NCI-H82 (cell line): ENCODE measurements at regions not wholly inside any gene's neighbourhood (a gene's known extent, or its start where the extent isn't known, plus 50 kb on each side); places are given as distances from the start of the nearest gene placed in this dataset.
A peak's percentile ranks its signal among the peaks of the same experiment; 100 is the strongest.

Experiments
- DNase-seq: peaks from one replicate; lab custom pipeline; 2025; lab: John Stamatoyannopoulos, UW

DNA sequence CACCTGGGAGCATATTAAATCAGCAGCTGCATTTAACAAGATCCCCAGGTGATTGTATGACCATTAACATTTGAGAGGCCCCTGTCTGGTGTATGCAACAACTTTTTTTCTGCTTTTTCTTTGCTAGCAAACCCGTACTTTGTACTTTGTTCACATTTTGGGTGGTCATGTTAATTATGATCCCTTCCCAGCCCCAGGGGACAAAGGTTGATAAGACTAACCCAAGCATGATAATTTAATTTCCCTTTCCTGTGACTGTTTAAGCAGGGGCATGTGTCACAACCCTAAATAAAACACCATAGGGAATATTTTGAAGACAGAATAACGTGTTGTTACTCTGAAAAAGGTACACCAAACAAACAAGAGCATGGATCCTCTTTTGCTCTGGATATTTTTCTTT, 332.0 kb downstream of the PCDH18 start:
- DNase-seq = no peak

DNA sequence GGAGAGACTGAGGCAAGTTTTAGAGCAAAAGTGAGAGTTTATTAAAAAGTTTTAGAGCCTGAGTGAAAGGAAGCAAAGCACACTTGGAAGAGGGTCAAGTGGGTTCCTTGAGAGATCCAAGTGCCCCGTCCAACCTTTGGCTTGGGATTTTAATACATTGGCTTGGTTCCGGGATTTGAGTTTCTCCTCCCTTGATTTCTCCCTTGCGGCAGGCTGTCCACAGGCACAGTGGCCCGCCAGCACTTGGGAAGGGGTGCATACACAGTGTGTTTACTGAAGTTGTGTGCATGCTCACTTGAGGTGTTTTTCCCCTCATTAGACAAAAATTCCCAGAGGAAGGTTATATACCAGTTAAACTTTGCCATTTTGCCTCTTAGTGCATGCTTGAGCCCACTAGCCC, 333.5 kb downstream of the PCDH18 start:
- DNase-seq = no peak

DNA sequence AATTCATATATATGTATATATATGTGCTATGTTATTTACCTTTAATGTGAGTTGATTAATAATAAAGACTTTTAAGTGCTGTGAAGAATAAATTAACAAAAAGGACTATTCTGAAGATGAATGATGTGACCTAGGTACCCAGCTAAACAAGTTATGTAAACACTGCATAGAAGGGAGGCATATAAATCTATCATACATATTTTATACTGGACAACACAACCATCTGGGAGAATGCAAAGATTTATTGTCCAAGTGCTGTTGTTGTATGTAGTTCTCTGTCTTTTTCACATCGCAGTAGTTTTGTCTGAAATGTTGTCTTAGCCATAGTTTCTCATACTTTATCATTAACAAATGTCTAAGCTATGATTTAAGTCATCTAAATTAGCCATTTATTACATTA, 337.6 kb downstream of the PCDH18 start:
- no peak for DNase-seq

DNA sequence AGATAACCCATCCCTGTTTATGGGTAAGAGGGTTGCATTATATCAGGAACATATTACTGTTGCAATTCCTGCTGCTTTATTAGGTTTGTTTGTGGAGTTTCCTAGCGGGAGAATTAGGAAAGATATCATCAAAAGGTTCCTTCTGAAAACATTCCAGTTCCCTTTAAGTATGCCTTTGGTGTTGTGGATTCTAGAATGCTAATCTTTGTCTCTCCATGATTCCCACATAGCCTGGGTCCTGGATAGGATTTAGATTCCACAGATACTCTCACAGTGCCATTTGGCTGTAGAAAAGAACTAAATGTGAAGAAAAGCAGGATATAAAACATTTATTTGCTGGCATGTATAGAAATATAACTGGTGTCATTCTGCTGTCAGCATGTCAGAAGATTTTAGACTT, 338.7 kb downstream of the PCDH18 start:
- no peak for DNase-seq

DNA sequence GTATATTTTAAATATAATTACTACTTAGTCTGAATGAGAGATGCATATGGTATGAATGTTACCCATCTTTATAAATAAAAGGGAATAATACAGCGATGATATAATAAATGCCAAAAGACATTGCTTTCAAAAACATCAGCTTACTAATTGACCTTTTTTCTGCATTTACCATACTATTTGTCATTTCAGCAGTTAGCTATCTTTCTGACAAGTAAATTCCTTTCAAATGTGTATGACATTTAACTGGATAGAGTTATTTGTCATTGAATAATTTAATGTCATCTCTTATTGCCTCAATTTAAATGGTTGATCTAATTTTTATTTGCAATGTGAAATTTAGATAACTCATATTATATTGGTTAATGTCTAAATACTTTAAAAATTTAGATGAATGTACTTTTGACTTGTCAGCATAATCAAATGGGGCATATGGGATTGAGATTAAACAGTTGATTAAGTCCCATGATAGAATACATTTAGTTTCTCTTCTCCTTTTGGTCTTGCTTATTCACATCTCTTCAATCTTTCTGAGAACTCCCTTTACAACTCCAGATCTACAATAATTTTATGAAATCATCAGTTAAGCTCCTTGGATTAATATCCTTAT, 350.9 kb downstream of the PCDH18 start:
- no peak for DNase-seq

DNA sequence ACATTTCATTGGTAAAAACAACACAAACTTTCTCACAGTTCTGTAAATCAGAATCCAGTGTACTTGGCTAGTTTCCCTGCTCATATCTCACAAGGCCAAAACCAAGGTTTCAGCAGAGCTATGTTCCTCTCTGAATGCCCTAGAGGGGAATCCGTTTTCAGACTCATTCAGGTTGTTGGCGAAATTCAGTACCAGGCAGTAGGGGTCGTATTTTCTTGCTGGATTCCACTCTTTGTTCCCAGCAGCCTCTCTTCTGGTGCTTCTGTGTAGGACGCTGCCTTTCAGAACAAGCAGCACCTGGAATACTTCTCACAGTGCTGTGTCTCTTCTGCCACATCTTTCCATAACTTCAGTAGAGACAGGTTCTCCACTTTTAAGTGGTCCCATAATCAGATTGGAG, 351.9 kb downstream of the PCDH18 start:
- DNase-seq = peak; percentile 2

DNA sequence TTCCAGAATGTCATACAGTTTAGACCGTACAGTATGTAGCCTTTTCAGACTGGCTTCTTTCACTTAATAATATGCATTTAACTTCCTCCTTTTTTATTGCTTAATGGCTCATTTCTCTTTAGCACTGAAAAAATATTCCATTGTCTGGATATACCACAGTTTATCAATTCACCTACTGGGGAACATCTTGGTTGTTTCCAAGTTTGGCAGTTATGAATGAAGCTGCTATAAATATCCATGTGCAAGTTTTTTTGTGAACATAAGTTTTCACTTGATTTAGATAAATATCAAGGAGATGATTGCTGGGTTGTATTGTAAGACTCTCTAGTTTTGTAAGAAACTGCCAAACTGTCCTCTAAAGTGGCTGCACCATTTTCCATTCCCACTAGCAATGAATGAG, 375.5 kb downstream of the PCDH18 start:
- DNase-seq = no peak

DNA sequence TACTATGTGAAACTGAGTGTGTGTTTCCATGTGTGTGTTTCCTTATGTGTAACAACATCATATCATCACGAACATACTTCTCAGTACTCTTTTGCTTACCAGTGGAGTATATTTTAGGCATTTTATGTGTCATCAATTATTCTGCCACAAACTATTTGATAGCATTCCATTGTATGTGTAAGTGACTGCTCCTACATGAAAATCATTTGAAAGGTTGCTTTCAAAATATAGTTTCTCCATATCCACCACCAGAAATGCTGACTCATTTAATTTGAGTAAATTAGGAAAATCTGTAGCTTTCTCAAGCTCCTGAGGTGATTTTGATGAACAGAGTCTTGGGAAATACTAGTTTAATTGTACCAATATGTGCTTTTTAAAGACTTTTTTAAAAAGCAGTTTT, 376.2 kb downstream of the PCDH18 start:
- DNase-seq = no peak

DNA sequence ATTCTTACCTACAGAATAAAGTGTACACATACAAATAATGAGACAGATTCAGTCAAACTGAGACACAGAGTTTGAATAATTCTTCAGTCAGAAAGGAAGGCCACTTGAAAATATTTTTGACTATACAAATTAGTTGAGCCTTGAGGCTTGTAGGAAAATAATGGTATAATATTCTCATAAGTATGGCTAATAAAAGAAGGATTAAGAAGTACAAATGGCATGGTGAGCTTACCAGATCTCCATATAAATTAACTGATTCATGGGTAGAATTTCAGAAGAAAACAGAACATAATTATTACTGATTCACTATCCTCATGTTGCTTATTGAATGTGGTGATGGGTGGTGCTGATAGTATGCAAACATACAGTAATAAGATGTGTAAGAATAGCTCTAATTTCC, 401.1 kb downstream of the PCDH18 start:
- DNase-seq = no peak

DNA sequence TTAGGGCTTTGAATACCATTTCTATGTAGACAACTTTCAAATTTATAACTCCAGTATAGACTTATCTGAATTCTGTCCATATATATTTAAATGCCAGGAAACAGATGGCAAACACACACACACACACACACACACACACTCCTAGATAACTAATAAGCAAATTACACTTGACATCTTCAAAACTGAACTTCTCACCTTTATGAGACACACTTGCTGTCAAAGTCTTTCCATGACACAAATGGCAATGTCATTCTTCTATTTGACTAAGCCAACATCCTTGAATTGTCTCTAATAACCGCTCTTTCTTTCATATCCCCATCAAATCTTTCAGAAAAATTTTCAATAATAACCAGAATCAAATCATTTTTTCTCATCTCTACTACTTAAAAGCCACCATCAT, 402.4 kb downstream of the PCDH18 start:
- DNase-seq = no peak

DNA sequence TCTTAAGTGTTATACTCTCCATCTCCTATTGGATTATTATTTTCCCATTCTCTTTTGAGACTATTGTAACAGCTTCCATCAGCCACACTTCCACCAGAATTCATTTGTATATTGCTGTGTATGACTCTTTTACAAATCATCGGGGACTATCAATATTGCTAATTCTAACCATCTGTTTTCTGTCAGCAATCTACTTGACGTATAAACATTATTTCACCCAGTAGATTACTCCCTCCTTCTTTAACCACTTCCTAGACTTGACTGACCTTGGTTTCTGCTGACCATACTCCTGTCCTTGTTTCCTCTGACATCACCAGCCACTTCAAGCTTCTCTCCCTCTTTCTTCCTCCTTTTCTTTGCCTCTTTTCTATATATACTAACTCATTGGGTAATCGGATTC, 402.9 kb downstream of the PCDH18 start:
- DNase-seq = no peak

DNA sequence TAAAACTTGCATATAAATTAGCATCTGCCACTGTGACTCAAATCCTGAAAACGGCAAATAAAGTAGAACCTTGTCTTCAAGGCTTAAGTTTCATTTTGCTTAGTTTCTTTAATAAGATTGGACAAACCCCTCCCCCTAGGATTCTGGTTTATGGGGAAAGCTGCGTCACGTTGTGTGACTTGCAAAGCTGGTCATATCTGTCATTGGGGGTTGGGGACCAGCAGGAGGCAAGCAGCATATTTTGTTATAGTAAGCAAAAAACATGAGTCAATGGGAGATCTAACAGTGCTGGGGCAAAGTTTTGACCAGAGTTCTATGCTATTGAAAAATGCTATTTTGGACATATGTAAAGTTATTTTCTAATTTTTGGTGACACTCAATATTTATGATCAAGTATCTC, 407.3 kb downstream of the PCDH18 start:
- DNase-seq = peak; percentile 54

DNA sequence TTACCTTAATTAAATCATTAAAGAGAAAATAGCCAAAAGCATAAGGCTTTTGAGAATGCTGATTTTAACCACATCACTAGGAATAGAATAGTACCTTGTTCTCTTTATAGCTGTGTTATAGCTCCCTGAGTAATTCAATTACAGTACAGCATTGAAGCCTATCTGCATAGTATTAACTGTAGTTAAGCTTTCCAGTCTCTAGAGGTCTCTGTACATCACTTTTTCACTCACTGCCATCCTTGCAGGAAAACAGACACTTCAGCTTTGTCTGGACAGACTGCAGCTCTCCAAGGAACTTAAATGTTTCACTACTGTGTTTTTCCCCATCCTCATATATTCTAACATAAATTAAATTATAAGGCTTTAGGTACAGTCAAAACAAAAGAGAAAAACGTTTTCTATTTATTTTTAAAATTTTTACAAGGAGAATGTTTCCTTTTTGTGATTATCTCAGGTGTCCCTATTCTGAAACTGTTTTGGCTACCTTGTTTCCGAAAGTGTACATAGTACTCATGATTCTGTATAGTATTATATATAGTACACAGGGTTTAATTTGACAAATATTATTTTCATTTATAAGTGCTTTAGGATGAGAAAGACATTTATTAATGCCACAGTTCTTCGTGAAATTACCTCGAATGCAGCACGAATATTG, 407.9 kb downstream of the PCDH18 start:
- DNase-seq = peak; percentile 77

DNA sequence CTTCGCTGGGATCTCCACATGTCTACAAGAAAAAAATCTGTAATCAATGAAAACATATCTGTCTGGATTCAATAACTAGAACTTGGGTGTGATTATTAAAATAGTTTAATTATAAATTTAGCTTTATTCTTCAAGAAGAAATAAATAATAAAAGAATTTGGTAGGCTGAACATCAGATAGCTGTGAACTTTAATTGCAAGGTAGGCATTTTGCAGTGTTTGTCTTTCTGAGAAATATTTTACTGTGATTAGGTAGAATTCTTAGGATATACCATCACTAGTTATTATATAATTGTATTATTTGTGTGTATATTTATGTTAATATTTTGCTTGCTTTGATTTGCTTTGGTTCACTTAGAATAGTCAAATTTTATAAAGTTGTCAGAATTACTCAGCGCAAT, 409.4 kb downstream of the PCDH18 start:
- no peak for DNase-seq

DNA sequence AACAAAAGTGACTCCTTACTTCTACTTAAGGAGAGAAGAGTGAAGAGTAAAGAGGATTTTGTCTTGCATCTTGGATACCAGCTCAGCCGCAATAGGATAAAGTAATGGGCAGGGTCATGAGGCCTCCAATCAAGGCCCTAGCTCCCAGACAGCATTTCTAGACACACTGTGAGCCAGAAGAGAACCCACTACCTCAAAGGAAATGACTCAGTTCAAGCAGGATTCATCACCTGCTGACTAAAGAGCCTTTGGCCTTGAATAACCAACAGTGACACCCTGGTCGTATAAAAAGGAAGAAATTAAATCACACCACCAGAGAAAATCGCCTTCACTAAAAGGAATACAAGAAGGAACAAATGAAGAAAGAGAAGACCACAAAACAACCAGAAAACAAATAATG, 416.1 kb downstream of the PCDH18 start:
- no peak for DNase-seq

DNA sequence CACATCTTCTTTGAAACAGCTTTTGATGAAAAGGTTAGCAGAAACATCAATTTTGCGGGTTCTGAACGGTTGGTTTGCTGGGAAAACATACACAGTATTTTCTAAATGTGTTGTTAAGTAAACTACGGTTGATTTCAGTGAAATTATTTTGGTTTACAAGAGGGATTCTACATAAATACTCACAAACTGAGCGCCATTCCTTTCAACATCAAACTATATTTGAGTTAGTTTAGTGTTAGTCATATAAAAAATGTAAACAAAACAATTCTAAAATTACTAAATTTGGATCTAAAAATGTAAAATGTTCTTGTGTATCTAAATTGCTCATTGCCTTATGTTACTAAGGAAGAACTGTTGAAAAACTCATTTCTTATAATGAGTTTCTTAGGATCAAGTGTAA, 425.6 kb downstream of the PCDH18 start:
- DNase-seq = no peak

DNA sequence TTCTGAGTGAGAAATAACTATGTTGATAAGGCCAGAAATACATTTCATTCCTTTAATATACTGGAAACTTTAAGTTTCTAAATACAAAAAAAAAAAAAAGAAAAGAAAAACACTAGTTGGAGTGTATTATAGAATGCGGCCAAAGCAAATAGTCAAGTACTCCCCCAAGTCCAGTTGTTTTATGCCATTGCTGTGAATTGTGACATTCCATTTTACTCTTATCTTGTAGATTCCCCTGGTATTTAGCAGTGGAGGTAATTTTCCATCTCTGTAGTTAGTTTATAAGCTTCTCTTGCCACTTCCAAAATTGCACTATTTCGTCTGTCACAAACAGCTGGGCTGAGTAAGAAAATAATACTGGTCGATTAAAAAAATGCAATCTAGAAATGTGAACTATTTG, 426.0 kb downstream of the PCDH18 start:
- DNase-seq = no peak

DNA sequence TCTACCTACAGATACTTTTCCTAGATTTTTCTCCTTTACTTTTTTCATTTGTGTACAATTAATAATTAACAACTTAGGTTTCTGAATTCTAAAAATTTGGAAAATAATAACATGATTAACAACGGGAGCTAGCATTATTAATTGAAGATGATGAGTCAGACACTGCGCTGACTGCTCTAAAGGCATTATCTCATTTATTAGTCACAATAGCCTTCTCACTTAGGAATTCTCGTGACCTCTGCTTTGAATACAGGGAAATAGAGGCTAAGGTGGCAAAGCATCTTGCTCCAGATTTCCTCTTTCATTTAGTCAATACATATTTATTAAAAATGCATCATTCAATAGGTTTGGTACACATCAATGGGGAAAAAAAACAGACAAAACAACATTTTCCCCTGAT, 441.3 kb downstream of the PCDH18 start:
- DNase-seq = no peak

DNA sequence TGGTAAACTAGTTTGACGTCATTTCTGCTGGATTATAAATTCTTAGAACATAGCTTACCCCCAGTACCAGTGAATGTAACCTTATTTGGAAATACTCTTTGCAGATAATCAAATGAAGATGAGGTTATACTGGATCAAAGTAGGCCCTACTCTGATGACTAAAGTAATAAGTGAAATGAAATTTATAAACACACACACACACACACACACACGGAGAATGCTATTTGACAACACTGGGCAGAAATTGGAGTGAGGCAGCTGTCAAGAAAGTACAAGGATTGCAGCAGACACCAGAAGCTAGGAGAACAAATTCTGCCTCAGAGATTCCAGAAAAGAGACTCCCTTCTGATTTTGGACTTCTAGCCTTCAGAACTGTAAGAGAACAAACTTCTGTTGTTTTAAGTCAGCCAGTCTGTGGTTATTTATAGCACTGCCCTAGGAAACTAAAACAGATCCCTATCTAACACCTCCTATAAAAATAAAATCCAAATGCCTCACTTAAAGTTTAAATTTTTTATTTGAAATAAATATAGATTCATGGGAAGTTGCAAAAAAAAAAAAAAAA, 448.6 kb downstream of the PCDH18 start:
- no peak for DNase-seq

DNA sequence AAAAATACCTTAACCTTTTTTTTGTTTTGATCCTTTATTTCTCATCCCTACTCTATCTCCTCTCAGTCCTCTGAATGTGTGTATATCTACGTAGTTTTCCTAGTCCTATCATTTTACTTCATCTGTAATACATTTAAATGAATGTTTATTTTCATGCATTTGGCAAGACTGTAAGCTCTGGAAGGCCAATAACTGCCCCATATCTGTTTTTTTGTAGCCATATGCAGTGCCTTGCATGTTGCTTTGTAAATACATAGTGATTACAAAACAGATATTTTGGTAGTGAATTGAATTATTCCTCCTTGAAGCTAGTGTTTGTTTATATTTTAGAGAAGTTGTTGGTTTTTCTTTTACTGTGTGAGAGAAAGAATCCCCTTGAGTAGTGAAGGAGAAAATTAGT, 450.2 kb downstream of the PCDH18 start:
- DNase-seq = no peak

DNA sequence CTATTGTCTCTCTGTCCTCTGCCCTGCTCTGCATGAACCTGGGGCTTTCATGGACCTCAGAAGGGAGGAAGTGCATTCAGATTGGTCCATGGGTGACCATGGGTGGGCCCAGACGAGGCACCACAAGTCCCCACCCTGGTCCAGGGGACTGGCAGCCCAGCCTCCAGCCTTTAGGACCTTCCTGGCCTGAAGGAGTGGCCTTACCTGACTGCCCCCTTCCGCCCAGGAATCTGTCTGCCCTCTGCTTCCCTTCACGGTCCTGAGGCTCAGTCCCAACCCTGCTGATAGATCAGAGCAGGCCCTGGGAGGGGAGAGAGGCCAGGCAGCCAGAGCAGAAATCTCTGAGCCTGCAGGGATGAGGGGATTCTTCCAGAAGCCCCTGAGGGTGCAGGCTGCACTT, 455.4 kb downstream of the PCDH18 start:
- no peak for DNase-seq

DNA sequence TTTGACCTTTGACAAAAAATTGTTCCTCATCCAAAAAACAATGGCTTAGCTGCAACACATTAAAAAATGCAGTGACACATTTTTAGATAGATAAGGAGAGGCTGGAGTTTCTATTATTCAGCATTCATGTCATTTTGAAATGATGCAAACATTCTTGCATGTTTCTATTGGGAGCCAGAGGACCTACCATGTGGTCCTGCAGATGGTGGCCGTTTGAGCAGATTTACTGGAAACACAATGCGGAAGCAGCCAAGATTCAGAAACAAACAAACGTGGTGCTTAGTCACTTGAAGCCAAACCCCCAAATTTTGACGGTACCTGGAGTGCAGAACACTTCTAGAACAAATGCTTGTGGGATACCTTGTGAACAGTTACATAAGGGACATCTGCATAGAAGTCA, 456.7 kb downstream of the PCDH18 start:
- no peak for DNase-seq

DNA sequence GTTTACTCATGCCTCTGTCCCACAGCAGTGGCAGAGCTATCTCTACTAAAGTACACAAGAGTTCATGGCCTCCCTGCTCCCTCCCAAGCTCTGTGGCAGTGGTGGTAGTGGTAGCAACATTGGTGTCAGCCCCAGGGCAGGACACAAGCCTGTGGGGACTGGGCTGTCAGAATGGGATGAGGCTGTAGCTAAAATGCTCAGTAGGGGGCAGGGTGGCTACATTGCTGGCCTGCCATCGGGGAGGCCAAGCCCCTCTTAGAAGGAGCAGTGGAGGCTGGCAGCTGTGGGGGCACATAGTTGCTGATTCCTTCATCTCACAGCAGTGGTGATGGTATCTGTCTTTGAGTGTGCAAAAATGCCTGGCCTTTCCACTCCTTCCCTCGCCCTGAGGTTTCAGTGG, 461.7 kb downstream of the PCDH18 start:
- no peak for DNase-seq

DNA sequence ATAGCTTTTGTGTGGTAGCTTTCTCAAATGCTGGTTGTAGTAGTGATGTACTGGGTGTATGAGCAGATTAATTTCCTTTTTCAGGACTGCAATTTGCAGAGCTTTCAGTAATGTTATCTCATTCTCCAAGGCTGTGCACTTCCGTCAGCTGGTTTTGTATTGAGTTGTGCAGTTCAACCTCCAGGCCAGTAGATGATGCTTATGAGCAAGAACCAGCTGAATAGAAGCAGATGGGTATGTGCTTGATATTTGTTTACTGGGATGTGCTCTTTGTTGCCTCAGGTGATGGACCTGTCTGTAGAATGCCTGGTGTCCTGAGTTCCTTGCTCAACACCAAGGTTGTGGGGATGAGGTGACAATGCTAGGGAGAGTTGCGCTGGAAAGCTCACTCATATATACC, 462.8 kb downstream of the PCDH18 start:
- DNase-seq = no peak
